ENCODE measurements at regions not wholly inside any gene's neighbourhood (a gene's known extent, or its start where the extent isn't known, plus 50 kb on each side); places are given as distances from the start of the nearest gene placed in this dataset.

GRCh38 chr6:169388395-169389166, 134.9 kb upstream of the THBS2 start:
- no peak for DNase-seq
- TF ChIP-seq CTCF (IDR thresholded peaks at IDR 0.05 in 4 of 5, conservative IDR thresholded peaks at IDR 0.05 in 1 of 5) = no peak
- TF ChIP-seq POLR2A (IDR thresholded peaks at IDR 0.05) = no peak
- ATAC-seq = no peak
- H3K9me3 ChIP-seq = no peaks in the 10 kb centered on the region
- H3K27ac ChIP-seq = no peak overlapping the region
- in situ Hi-C loops (cut with MboI; ENCODE audit: low sequenced_read_pairs in 4 of 4) (no loop called here), intact Hi-C loops (cut with DNase I; ENCODE audit: low total_unique reads) (no loop called here)
- no peak overlapping the region for H3K4me3 ChIP-seq
- H3K4me1 ChIP-seq = no peaks in the 10 kb centered on the region
- H3K27me3 ChIP-seq = no peaks in the 10 kb centered on the region
- no peaks in the 10 kb centered on the region for H3K36me3 ChIP-seq

- intact Hi-C loops (cut with DNase I; ENCODE audit: low total_unique reads) = no loop called here
- DNase-seq (no peak), ATAC-seq (no peak)
- in situ Hi-C loops (cut with MboI; ENCODE audit: low sequenced_read_pairs in 4 of 4) = no loop called here
- no peaks in the 10 kb centered on the region for H3K4me1 ChIP-seq
- H3K4me3 ChIP-seq = no peak overlapping the region
- H3K27ac ChIP-seq = no peak overlapping the region
- no peaks in the 10 kb centered on the region for H3K27me3 ChIP-seq
- TF ChIP-seq POLR2A (IDR thresholded peaks at IDR 0.05) (no peak), CTCF (IDR thresholded peaks at IDR 0.05 in 4 of 5, conservative IDR thresholded peaks at IDR 0.05 in 1 of 5) (no peak)
- H3K36me3 ChIP-seq = no peaks in the 10 kb centered on the region
- no peaks in the 10 kb centered on the region for H3K9me3 ChIP-seq
Observed at GRCh38 chr6:169387809-169388383, 134.2 kb upstream of the THBS2 start.

GRCh38 chr6:169386411-169387057, 132.9 kb upstream of the THBS2 start:
- ATAC-seq = no peak
- H3K27ac ChIP-seq = no peak overlapping the region
- in situ Hi-C loops (cut with MboI; ENCODE audit: low sequenced_read_pairs in 4 of 4) = no loop called here
- no peak for DNase-seq
- no peak for TF ChIP-seq CTCF (IDR thresholded peaks at IDR 0.05 in 4 of 5, conservative IDR thresholded peaks at IDR 0.05 in 1 of 5)
- no peak for TF ChIP-seq POLR2A (IDR thresholded peaks at IDR 0.05)
- no peaks in the 10 kb centered on the region for H3K27me3 ChIP-seq
- no peaks in the 10 kb centered on the region for H3K4me1 ChIP-seq
- H3K4me3 ChIP-seq = no peak overlapping the region
- no peaks in the 10 kb centered on the region for H3K9me3 ChIP-seq
- no peaks in the 10 kb centered on the region for H3K36me3 ChIP-seq
- intact Hi-C loops (cut with DNase I; ENCODE audit: low total_unique reads) = no loop called here

GRCh38 chr6:169385237-169385880, 131.7 kb upstream of the THBS2 start:
- TF ChIP-seq POLR2A (IDR thresholded peaks at IDR 0.05) (no peak), CTCF (IDR thresholded peaks at IDR 0.05 in 4 of 5, conservative IDR thresholded peaks at IDR 0.05 in 1 of 5) (no peak)
- Histone ChIP-seq H3K27ac (no peak overlapping the region), H3K4me3 (no peak overlapping the region), H3K4me1 (no peaks in the 10 kb centered on the region), H3K36me3 (no peaks in the 10 kb centered on the region), H3K27me3 (no peaks in the 10 kb centered on the region), H3K9me3 (no peaks in the 10 kb centered on the region)
- no peak for DNase-seq
- ATAC-seq = no peak
- in situ Hi-C loops (cut with MboI; ENCODE audit: low sequenced_read_pairs in 4 of 4) = no loop called here
- intact Hi-C loops (cut with DNase I; ENCODE audit: low total_unique reads) = no loop called here
